C4-2B (cell line): ENCODE measurements at regions not wholly inside any gene's neighbourhood (a gene's known extent, or its start where the extent isn't known, plus 50 kb on each side); places are given as distances from the start of the nearest gene placed in this dataset.
"Not testable (repeated sequence)": the region's sequence is repeated elsewhere in the genome, so short reads cannot be mapped to it uniquely, and the experiment has no call there.

Source experiments
- ZFX ChIP-seq: fragments of 450-650 bp; IDR thresholded peaks from 2 replicates; pipeline ENCODE4 v1.6.1; 2017
- TF ChIP-seq, protein P1 (sequence below): fragments of 450-650 bp; conservative IDR thresholded peaks from 2 replicates; pipeline ENCODE4 v1.5.1; 2017; ENCODE audit warnings: mild to moderate bottlenecking

DNA sequence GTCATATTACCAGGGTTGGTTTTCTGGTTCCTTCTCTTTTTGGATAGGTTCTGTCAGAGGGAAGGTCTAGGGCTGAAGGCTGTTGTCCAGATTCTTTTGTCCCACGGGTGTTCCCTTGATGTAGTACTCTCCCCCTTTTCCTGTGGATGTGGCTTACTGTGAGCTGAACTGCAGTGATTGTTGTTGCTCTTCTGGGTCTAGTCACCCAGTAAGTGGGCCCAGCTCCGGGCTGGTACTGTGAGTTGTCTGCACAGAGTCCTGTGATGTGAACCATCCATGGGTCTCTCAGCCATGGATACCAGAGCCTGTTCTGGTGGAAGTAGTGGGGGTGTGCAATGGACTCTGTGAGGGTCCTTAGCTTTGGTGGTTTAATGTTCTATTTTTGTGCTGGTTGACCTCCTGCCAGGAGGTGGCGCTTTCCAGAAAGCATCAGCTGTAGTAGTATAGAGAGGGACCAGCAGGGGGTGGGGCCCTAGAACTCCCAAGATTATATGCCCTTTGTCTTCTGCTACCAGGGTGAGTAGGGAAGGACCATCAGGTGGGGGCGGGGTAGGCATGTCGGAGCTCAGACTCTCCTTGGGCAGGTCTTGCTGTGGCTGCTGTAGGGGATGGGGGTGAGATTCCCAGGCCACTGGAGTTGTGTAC is 99.4 kb upstream of the CHST15 start:
- TF ChIP-seq, protein P1, sequence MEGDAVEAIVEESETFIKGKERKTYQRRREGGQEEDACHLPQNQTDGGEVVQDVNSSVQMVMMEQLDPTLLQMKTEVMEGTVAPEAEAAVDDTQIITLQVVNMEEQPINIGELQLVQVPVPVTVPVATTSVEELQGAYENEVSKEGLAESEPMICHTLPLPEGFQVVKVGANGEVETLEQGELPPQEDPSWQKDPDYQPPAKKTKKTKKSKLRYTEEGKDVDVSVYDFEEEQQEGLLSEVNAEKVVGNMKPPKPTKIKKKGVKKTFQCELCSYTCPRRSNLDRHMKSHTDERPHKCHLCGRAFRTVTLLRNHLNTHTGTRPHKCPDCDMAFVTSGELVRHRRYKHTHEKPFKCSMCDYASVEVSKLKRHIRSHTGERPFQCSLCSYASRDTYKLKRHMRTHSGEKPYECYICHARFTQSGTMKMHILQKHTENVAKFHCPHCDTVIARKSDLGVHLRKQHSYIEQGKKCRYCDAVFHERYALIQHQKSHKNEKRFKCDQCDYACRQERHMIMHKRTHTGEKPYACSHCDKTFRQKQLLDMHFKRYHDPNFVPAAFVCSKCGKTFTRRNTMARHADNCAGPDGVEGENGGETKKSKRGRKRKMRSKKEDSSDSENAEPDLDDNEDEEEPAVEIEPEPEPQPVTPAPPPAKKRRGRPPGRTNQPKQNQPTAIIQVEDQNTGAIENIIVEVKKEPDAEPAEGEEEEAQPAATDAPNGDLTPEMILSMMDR: peak; percentile 50
- not testable (repeated sequence) for TF ChIP-seq ZFX
